ENCODE measurements at regions not wholly inside any gene's neighbourhood (a gene's known extent, or its start where the extent isn't known, plus 50 kb on each side); places are given as distances from the start of the nearest gene placed in this dataset.

DNA sequence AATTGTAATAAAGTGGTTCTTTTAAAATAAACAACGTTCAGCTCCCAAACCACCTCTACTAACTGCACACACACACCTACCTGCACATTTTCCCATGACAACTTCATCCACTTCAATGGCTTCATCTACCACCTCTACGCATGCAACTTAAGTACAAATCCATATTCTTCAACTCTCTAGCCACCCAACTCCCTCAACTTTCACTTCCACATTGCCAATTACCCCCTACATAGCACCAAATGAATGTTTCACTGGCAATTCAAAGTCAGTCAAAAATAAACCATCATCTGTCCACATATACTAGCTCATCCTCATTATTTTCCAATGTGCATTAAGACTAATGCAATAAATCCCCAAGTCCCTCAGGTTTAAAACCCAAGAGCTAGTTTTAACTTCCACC lies 50.7 kb upstream of the ARHGAP32 start:
- H3K36me3 ChIP-seq (ENCODE audit: control insufficient read depth, insufficient read depth, low read length) = no peaks in the 10 kb centered on the region
- CTCF ChIA-PET = no interaction called here
- no peak for DNase-seq (ENCODE audit: low read depth, low spot score)
- no peaks in the 10 kb centered on the region for H3K27me3 ChIP-seq (ENCODE audit: control insufficient read depth, insufficient read depth, low read length)
- H3K4me3 ChIP-seq (ENCODE audit: low read depth in 2 of 2, low read length in 2 of 2) = no peak overlapping the region
- intact Hi-C loops (cut with micrococcal nuclease; ENCODE audit: unreplicated experiment) = no loop called here
- POLR2A ChIA-PET = no interaction called here
- no peaks in the 10 kb centered on the region for H3K9me3 ChIP-seq (ENCODE audit: control insufficient read depth, insufficient read depth, low read depth, low read length)
- no peak for ATAC-seq
- H3K4me1 ChIP-seq (ENCODE audit: control insufficient read depth, insufficient read depth, low read length) = peaks cover 10% of the 10 kb centered on the region
- BruUV-seq (replicated peaks) = no TSS peak
- in situ Hi-C loops (cut with HindIII; ENCODE audit: low pct_unique_long_range_greater_than_20kb, low sequenced_read_pairs) = no loop called here
- TF ChIP-seq TCF7L2 (IDR thresholded peaks at IDR 0.05; ENCODE audit: low read depth, low read length) (no peak), SIN3A (IDR thresholded peaks at IDR 0.05; ENCODE audit: borderline replicate concordance, insufficient read depth, low read depth, low read length) (no peak), REST (IDR thresholded peaks at IDR 0.05; ENCODE audit: insufficient read depth in 1 of 2, low read depth in 2 of 2, low read length in 1 of 2) (no peak), POLR2AphosphoS5 (IDR thresholded peaks at IDR 0.05; ENCODE audit: low read depth, low read length) (no peak)
- TF ChIP-seq, protein P1, sequence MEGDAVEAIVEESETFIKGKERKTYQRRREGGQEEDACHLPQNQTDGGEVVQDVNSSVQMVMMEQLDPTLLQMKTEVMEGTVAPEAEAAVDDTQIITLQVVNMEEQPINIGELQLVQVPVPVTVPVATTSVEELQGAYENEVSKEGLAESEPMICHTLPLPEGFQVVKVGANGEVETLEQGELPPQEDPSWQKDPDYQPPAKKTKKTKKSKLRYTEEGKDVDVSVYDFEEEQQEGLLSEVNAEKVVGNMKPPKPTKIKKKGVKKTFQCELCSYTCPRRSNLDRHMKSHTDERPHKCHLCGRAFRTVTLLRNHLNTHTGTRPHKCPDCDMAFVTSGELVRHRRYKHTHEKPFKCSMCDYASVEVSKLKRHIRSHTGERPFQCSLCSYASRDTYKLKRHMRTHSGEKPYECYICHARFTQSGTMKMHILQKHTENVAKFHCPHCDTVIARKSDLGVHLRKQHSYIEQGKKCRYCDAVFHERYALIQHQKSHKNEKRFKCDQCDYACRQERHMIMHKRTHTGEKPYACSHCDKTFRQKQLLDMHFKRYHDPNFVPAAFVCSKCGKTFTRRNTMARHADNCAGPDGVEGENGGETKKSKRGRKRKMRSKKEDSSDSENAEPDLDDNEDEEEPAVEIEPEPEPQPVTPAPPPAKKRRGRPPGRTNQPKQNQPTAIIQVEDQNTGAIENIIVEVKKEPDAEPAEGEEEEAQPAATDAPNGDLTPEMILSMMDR (IDR thresholded peaks at IDR 0.05) = no peak
- no peak overlapping the region for H3K27ac ChIP-seq (ENCODE audit: low read length)
